HCT116 (cell line): ENCODE measurements at regions not wholly inside any gene's neighbourhood (a gene's known extent, or its start where the extent isn't known, plus 50 kb on each side); places are given as distances from the start of the nearest gene placed in this dataset.

Experiments
- ATAC-seq: fragments of 200-7000 bp; cut with Tn5 transposase; 2 replicates; pipeline ENCODE4 v1.9.1; 2020; ENCODE audit warnings: mild to moderate bottlenecking, moderate library complexity
- BruUV-seq: library from RNA; stranded (reverse); fragments of 400-500 nt; replicated peaks from 2 replicates; lab custom pipeline; 2021; lab: Mats Ljungman, UMichigan
- CTCF ChIA-PET: fragments of 300-600 bp; sonication (Branson Sonifier 250); formaldehyde crosslinking; loops from one replicate; lab custom pipeline; 2021; ENCODE audit warnings: antibody characterized with exemption; lab: Charles Lee
- POLR2A ChIA-PET: fragments of 300-600, 350-600 bp; sonication (Branson Sonifier 250); formaldehyde crosslinking; loops from one replicate; lab custom pipeline; 2021; ENCODE audit warnings: antibody characterized with exemption; lab: Charles Lee
- RAD21 ChIA-PET, 2 experiments: fragments of 300-600 bp; sonication (Branson Sonifier 250); formaldehyde crosslinking; loops; one replicate each; lab custom pipeline; 2023; ENCODE audit warnings: low total read pairs in 2 of 2; ENCODE audit not compliant: uncharacterized antibody in 2 of 2, unreplicated experiment in 2 of 2, low non-redundant PET in 1 of 2; lab: Charles Lee
- DNase-seq: peaks from one replicate; pipeline ENCODE4 v3.0.0-alpha.2; 2010; ENCODE audit warnings: low read depth, low spot score
- H2AFZ ChIP-seq: fragments of 200-600 bp; shearing (Covaris generic), sonication (generic); 2 replicates; pipeline ENCODE4 v1.6.1; 2017; ENCODE audit warnings: low read depth, mixed run types, mixed read lengths, antibody characterized with exemption, low read length; ENCODE audit not compliant: poor library complexity, severe bottlenecking
- H3K27ac ChIP-seq: 2 replicates; pipeline ENCODE4 v1.5.1; 2012; ENCODE audit warnings: low read depth, low read length
- H3K27me3 ChIP-seq: fragments of 200-600 bp; sonication (generic); 2 replicates; pipeline ENCODE4 v1.6.1; 2016; ENCODE audit warnings: mixed run types, low read length, mixed read lengths; ENCODE audit not compliant: insufficient read depth
- H3K36me3 ChIP-seq, 2 experiments: fragments of 200-500 bp in 1 of 2; fragments of 200-600 bp in 1 of 2; sonication (Bioruptor generic) in 1 of 2; sonication (generic) in 1 of 2; 2 replicates each; pipeline versions ENCODE4 v1.5.1 to v1.6.1; 2014 to 2016; ENCODE audit warnings: low read length in 2 of 2, inconsistent platforms in 1 of 2, mixed read lengths in 1 of 2, mixed run types in 1 of 2; ENCODE audit not compliant: insufficient read depth in 2 of 2, control insufficient read depth in 1 of 2
- H3K4me1 ChIP-seq, 2 experiments: fragments of 200-600 bp in 1 of 2; sonication (generic) in 1 of 2; 2 replicates each; pipeline versions ENCODE4 v1.5.1 to v1.6.1; 2012 to 2017; ENCODE audit warnings: low read length in 2 of 2, inconsistent platforms in 1 of 2, mild to moderate bottlenecking in 1 of 2, mixed read lengths in 1 of 2, mixed run types in 1 of 2, moderate library complexity in 1 of 2; ENCODE audit not compliant: insufficient read depth in 2 of 2, control insufficient read depth in 1 of 2
- H3K4me2 ChIP-seq: fragments of 200-600 bp; sonication (generic); 2 replicates; pipeline ENCODE4 v1.6.1; 2017; ENCODE audit warnings: mixed run types, low read length, mixed read lengths
- H3K4me3 ChIP-seq, 2 experiments: fragments of 200-600 bp in 1 of 2; sonication (generic) in 1 of 2; replicated peaks in 1 of 2; 2 replicates each; pipeline ENCODE4 v1.5.1; 2011 to 2016; ENCODE audit warnings: low read length in 2 of 2, control low read depth in 1 of 2, low read depth in 1 of 2, mild to moderate bottlenecking in 1 of 2, mixed read lengths in 1 of 2, mixed run types in 1 of 2
- H3K79me2 ChIP-seq: fragments of 200-600 bp; sonication (generic); 2 replicates; pipeline ENCODE4 v1.6.1; 2017; ENCODE audit warnings: mild to moderate bottlenecking, mixed run types, low read length, moderate library complexity, mixed read lengths; ENCODE audit not compliant: insufficient read depth
- H3K9ac ChIP-seq: fragments of 200-600 bp; sonication (generic); 2 replicates; pipeline ENCODE4 v1.6.1; 2016; ENCODE audit warnings: low read length, mixed read lengths
- H3K9me2 ChIP-seq: fragments of 200-600 bp; sonication (generic), shearing (Covaris generic); 2 replicates; pipeline ENCODE4 v1.6.1; 2017; ENCODE audit warnings: mixed run types, mild to moderate bottlenecking, moderate library complexity; ENCODE audit not compliant: insufficient read depth
- H3K9me3 ChIP-seq, 2 experiments: fragments of 200-500 bp in 1 of 2; fragments of 200-600 bp in 1 of 2; sonication (Bioruptor generic) in 1 of 2; sonication (generic) in 1 of 2; 2 replicates each; pipeline ENCODE4 v1.6.1; 2014 to 2017; ENCODE audit warnings: low read length in 2 of 2, mixed read lengths in 2 of 2, inconsistent platforms in 1 of 2, low read depth in 1 of 2, mild to moderate bottlenecking in 1 of 2, mixed run types in 1 of 2, moderate library complexity in 1 of 2; ENCODE audit not compliant: control insufficient read depth in 1 of 2, insufficient read depth in 1 of 2
- H4K20me1 ChIP-seq: fragments of 200-600 bp; sonication (generic), shearing (Covaris generic); 2 replicates; pipeline ENCODE4 v1.6.1; 2017; ENCODE audit warnings: mixed run types, mild to moderate bottlenecking, moderate library complexity; ENCODE audit not compliant: insufficient read depth
- ATF3 ChIP-seq: IDR thresholded peaks from 2 replicates; pipeline ENCODE4 v1.6.1; 2012
- CBX3 ChIP-seq: IDR thresholded peaks from 2 replicates; pipeline ENCODE4 v1.6.1; 2012; ENCODE audit warnings: low read depth
- CTCF ChIP-seq, 3 experiments: fragments of 200-600 bp in 1 of 3; sonication (generic) in 1 of 3; IDR thresholded peaks in 2 of 3; conservative IDR thresholded peaks in 1 of 3; 2 replicates each; pipeline ENCODE4 v1.5.1; 2012 to 2017; ENCODE audit warnings: low read depth in 2 of 3, low read length in 2 of 3, antibody characterized with exemption in 1 of 3, borderline replicate concordance in 1 of 3, control low read depth in 1 of 3, mild to moderate bottlenecking in 1 of 3, mixed read lengths in 1 of 3, mixed run types in 1 of 3, moderate library complexity in 1 of 3; ENCODE audit not compliant: insufficient read depth in 1 of 3
- EGR1 ChIP-seq: IDR thresholded peaks from 2 replicates; pipeline ENCODE4 v1.6.1; 2012; ENCODE audit warnings: low read depth
- POLR2A ChIP-seq: IDR thresholded peaks from 2 replicates; pipeline ENCODE4 v1.7.0; 2011; ENCODE audit warnings: borderline replicate concordance; ENCODE audit not compliant: insufficient read depth, insufficient read length; ENCODE audit errors: extremely low read depth
- POLR2AphosphoS5 ChIP-seq: IDR thresholded peaks from 2 replicates; pipeline ENCODE4 v1.6.1; 2011; ENCODE audit warnings: mild to moderate bottlenecking, low read depth, low read length, moderate library complexity
- SP1 ChIP-seq: IDR thresholded peaks from 2 replicates; pipeline ENCODE4 v1.6.1; 2012; ENCODE audit warnings: low read depth
- SRF ChIP-seq: IDR thresholded peaks from 2 replicates; pipeline ENCODE4 v1.6.1; 2012; ENCODE audit warnings: low read depth
- YY1 ChIP-seq: IDR thresholded peaks from 2 replicates; pipeline ENCODE4 v1.6.1; 2011; ENCODE audit warnings: low read length, low read depth, moderate library complexity, mild to moderate bottlenecking; ENCODE audit not compliant: insufficient replicate concordance; ENCODE audit errors: extremely low read depth
- intact Hi-C: fragments of 100-400 bp; cut with micrococcal nuclease; formaldehyde crosslinking; loops from 2 replicates; pipeline ENCODE4 v1.10.0; 2022
- TF ChIP-seq, protein P1 (sequence below): IDR thresholded peaks from 2 replicates; pipeline ENCODE4 v1.6.1; 2011; ENCODE audit warnings: mild to moderate bottlenecking, low read length, moderate library complexity; ENCODE audit not compliant: insufficient replicate concordance; ENCODE audit errors: extremely low read depth

GRCh38 chrX:112512509-112512908 is 167.2 kb downstream of the LHFPL1 start:
- no peaks in the 10 kb centered on the region for H3K79me2 ChIP-seq
- ATAC-seq, result 0 out of 2 replicates have a peak, but pooled peaks have one; percentile 38
- no peaks in the 10 kb centered on the region for H3K4me1 ChIP-seq
- H3K4me2 ChIP-seq, result no peak overlapping the region
- no peaks in the 10 kb centered on the region for H4K20me1 ChIP-seq
- ChIA-PET RAD21 (no interaction called here), CTCF (interaction anchor here (0.7 to 1.1 kb wide), 2 partner anchors 14 to 126 kb away, joined by 3 to 4 read pairs; no protein-coding TSS in a partner anchor), POLR2A (no interaction called here)
- H3K4me3 ChIP-seq, result no peak overlapping the region
- H2AFZ ChIP-seq, result no peak overlapping the region
- no TSS peak for BruUV-seq
- H3K27me3 ChIP-seq, result no peaks in the 10 kb centered on the region
- no peaks in the 10 kb centered on the region for H3K9me3 ChIP-seq
- peak; percentile 0 for DNase-seq
- no peaks in the 10 kb centered on the region for H3K9me2 ChIP-seq
- no peak overlapping the region for H3K9ac ChIP-seq
- TF ChIP-seq CBX3 (no peak), CTCF (IDR thresholded peaks at IDR 0.05 in 2 of 3, conservative IDR thresholded peaks at IDR 0.05 in 1 of 3; ENCODE audit: borderline replicate concordance in 1 of 3, insufficient read depth in 1 of 3, low read depth in 2 of 3, low read length in 2 of 3) (peak in 2 of 3 experiments; percentile 7 to 9; a peak in 2 of 6 replicates)
- no peak overlapping the region for H3K27ac ChIP-seq
- H3K36me3 ChIP-seq, result no peaks in the 10 kb centered on the region
- intact Hi-C loops, result no loop called here

DNA sequence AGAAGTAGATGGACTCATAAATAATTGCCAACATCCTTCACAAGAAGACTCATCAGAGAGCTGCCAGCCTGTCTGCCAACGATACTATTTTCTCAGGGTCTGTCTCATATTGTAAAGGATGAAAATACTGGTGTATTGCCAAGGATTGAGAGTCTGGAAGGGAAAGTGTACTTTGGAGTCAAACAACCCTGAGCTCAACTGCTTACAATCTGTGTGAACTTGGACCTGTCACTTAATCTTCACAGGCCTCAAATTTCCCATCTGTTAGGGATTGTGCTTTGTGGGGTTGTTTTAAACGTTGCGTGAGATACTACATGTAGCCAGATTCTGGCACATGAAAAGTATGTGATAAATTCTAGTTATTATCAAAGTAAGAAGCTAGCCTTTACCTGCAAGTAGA is 169.1 kb downstream of the LHFPL1 start:
- no peaks in the 10 kb centered on the region for H3K27me3 ChIP-seq
- ChIA-PET RAD21 (no interaction called here), POLR2A (no interaction called here), CTCF (no interaction called here)
- no peak overlapping the region for H3K4me3 ChIP-seq
- H3K9ac ChIP-seq, result no peak overlapping the region
- H3K4me1 ChIP-seq, result no peaks in the 10 kb centered on the region
- H3K4me2 ChIP-seq, result no peak overlapping the region
- no peaks in the 10 kb centered on the region for H3K79me2 ChIP-seq
- no TSS peak for BruUV-seq
- ATAC-seq (no peak), DNase-seq (no peak)
- H3K27ac ChIP-seq, result no peak overlapping the region
- TF ChIP-seq SP1 (no peak), POLR2AphosphoS5 (no peak), YY1 (no peak), CTCF (IDR thresholded peaks at IDR 0.05 in 2 of 3, conservative IDR thresholded peaks at IDR 0.05 in 1 of 3; ENCODE audit: borderline replicate concordance in 1 of 3, insufficient read depth in 1 of 3, low read depth in 2 of 3, low read length in 2 of 3) (no peak), EGR1 (no peak), ATF3 (no peak), SRF (no peak), CBX3 (no peak), POLR2A (no peak)
- TF ChIP-seq, protein P1, sequence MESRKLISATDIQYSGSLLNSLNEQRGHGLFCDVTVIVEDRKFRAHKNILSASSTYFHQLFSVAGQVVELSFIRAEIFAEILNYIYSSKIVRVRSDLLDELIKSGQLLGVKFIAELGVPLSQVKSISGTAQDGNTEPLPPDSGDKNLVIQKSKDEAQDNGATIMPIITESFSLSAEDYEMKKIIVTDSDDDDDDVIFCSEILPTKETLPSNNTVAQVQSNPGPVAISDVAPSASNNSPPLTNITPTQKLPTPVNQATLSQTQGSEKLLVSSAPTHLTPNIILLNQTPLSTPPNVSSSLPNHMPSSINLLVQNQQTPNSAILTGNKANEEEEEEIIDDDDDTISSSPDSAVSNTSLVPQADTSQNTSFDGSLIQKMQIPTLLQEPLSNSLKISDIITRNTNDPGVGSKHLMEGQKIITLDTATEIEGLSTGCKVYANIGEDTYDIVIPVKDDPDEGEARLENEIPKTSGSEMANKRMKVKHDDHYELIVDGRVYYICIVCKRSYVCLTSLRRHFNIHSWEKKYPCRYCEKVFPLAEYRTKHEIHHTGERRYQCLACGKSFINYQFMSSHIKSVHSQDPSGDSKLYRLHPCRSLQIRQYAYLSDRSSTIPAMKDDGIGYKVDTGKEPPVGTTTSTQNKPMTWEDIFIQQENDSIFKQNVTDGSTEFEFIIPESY, result no peak
- no peaks in the 10 kb centered on the region for H3K36me3 ChIP-seq
- intact Hi-C loops, result no loop called here
- H3K9me2 ChIP-seq, result no peaks in the 10 kb centered on the region
- H3K9me3 ChIP-seq, result no peaks in the 10 kb centered on the region
- H2AFZ ChIP-seq, result no peak overlapping the region
- H4K20me1 ChIP-seq, result no peaks in the 10 kb centered on the region
